AG10803 (cell line): ENCODE measurements at regions not wholly inside any gene's neighbourhood (a gene's known extent, or its start where the extent isn't known, plus 50 kb on each side); places are given as distances from the start of the nearest gene placed in this dataset.

Source experiments
- DNase-seq: peaks from one replicate; pipeline ENCODE4 v3.0.0; 2010; ENCODE audit warnings: low read depth
- H3K4me3 ChIP-seq: 2 replicates; pipeline ENCODE4 v1.5.1; 2011; ENCODE audit warnings: mild to moderate bottlenecking, low read length, control low read depth
- TF ChIP-seq, protein P1 (sequence below): conservative IDR thresholded peaks from 2 replicates; pipeline ENCODE4 v1.5.1; 2011; ENCODE audit warnings: mild to moderate bottlenecking, low read length, control low read depth, inconsistent platforms

DNA sequence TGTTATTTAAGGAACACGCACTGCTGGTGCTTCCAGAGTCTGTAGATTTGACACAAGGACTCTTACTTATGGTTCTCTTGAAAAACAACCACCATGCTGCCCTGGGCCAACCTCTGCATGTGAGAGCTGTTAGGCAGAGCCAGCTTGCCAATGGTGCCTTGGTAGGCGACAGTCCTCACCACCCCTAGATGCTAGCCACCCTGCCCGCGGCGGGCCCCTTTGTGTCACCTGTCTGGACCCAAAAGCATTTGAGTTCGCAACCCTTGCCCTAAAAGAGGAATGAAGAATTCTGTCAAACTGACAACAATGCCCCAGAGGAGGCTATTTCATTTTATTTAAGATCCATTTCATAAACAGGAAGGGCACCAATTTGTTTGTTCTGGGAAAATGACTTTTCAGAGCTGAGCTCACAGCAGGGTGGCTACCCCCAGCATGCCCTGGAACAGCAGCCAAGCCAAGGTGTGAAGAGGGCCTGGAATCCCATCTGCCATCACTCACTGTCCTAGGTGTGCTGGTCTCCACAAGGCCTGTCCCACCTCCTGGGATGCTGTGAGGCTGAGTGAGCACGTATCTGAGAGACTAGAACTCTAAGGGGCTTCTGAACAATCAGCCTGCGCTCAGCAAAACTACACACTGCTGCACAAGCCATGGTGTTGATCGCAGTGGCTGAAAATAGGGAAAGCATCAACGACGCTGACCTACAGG lies 63.8 kb upstream of the FZD10 start:
- TF ChIP-seq, protein P1, sequence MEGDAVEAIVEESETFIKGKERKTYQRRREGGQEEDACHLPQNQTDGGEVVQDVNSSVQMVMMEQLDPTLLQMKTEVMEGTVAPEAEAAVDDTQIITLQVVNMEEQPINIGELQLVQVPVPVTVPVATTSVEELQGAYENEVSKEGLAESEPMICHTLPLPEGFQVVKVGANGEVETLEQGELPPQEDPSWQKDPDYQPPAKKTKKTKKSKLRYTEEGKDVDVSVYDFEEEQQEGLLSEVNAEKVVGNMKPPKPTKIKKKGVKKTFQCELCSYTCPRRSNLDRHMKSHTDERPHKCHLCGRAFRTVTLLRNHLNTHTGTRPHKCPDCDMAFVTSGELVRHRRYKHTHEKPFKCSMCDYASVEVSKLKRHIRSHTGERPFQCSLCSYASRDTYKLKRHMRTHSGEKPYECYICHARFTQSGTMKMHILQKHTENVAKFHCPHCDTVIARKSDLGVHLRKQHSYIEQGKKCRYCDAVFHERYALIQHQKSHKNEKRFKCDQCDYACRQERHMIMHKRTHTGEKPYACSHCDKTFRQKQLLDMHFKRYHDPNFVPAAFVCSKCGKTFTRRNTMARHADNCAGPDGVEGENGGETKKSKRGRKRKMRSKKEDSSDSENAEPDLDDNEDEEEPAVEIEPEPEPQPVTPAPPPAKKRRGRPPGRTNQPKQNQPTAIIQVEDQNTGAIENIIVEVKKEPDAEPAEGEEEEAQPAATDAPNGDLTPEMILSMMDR = no peak
- H3K4me3 ChIP-seq = no peak overlapping the region
- DNase-seq = no peak

DNA sequence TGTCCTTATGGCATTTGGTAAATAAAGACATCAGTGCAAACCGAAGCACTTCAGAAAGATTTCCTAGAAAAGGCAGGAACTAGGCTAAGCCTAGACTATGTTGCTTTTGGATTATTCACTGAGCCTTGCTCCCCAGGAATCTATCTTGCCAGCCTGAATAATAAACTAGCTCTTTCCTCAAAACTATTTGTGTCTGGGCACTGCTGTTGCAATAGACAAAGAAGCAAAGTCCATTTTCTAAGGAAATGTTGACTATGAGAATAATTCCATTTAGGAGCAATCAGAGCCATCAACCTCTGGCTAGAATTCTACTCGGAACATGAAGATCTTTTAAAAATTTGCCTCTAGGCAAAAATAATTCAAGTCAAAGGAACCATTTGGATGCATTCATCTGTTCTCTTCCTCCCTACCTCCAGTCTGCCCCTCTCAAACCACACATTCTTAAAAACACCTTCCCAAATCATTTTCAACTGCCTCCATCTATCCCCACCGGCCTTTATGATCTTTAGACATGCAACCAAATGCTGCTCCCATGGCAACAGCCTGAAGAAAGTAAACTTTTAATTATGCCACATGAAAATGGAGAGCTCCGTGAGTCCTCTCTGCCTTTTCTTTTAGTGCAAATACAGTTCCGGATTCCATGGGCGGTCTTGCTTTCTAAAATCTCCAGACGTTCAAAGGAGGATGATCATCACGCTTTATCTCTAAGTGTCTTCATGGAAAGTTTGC lies 61.5 kb upstream of the FZD10 start:
- TF ChIP-seq, protein P1 = no peak
- H3K4me3 ChIP-seq = no peak overlapping the region
- DNase-seq = no peak

DNA sequence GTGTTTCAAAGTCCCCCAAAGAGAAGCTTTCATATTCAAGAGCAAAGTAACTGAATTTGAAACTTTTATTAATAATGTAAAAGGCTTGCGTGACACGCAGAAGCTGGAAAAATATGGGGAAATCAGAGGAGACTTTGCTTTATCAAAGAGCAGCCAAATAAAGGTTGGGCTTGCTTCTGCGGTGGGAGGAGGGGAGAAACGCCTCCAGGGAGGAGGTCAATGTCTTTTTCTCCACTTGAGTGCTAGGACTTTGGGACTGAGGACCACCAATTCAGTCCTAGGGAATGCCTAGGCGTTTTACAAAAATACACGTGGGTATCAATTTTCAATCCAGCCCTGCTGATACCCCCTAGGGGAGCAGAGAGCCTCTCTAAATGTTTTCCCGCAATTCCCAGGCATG lies 60.9 kb upstream of the FZD10 start:
- DNase-seq = no peak
- no peak overlapping the region for H3K4me3 ChIP-seq
- TF ChIP-seq, protein P1 = no peak

DNA sequence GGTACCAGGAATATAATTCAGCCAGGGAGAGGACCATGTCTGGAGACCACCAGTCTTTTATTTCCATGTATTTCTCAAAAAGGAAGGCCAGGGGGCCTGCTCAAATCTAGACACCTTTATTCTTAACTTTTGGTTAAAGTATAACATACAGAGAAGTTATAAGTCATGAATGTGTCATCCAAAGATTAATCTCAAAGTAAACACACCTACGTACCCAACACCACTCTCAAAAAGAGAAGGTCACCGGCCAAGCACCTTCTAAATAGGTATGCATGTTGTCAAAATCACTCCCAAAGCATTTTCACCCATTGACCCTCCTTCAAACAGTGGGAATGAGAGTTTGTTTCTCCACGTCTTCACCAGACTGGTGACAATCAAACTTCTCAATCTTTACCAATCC lies 60.0 kb upstream of the FZD10 start:
- no peak for DNase-seq
- H3K4me3 ChIP-seq = no peak overlapping the region
- TF ChIP-seq, protein P1 = no peak

DNA sequence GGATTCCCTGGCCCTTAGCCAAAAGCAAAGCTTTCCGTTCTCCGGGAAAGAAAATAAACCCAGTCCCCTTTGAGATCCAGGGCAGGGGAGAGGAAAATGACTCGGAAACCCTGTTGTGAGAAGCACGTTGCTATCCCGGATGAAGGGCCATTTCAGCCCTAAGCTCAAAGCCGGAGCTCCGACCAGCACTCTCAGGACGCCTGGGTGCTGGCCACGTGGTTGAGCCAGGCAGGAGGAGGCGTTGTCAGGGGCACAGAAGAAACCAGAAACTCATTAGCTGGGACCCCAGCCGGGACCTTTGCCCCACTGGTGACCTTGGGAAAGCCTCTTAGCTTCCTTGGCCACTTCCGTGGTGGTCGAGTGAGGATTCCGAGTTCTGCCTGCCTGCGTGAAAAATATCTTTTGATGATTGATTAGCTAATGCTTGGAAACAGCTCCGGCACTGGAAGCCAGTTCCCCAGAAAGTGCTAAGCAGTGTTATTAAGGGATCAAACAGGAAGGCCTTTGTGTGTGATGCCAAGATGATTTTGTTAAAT lies 57.6 kb upstream of the FZD10 start:
- TF ChIP-seq, protein P1 = no peak
- no peak for DNase-seq
- no peak overlapping the region for H3K4me3 ChIP-seq

DNA sequence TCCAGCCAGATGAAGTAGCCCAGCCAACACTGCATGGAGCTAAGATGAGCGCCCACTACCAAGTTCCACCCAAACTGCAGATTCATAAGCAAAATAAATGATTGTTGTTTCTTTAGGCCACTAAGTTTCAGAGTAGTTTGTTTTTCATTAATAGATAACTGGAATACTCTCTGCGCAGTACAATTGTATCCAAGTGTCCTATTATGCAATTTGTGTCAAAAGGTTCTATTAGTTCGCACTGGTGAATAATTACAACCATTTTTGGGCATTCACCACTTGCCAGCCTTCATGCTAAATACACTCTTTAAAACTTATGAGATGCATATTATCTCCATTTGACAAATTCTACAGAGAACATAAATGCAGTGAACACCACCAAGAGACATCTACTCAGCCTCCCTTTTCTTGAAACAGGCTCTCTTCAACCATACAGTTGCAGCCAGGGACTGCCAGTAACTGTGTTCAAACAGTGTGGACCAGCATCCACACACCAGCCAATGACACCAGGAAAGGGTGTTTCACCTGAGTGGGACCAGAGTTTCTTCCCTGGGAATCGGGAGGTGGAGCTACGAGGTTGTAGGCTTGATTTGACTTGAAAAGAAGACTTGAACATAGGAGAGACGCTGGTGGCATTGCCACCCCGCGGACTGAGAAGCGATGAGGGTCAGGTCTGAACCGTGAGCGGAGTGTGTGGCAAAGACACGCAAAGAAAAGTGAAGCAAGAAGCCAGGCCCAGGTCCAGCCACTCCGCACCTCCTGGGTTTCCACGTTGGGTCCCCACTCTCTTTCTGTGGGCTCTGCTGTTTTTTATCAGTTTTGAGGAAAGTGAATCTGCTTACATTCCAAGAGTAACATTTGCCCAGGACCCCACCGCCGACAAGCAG lies 53.0 kb upstream of the FZD10 start:
- TF ChIP-seq, protein P1 = no peak
- no peak for DNase-seq
- no peak overlapping the region for H3K4me3 ChIP-seq
